Spleen (tissue), 11 donors: ENCODE measurements at regions not wholly inside any gene's neighbourhood (a gene's known extent, or its start where the extent isn't known, plus 50 kb on each side); places are given as distances from the start of the nearest gene placed in this dataset.

Experiments
- DNase-seq: peaks from one replicate; pipeline ENCODE4 v3.0.0-alpha.2; 2020
- H3K27ac ChIP-seq, 8 donors: fragments of 200-600 bp; sonication (generic) in 7 of 8; 1 replicate in 4 of 8; 2 replicates in 4 of 8; pipeline versions ENCODE4 v1.5.0 to v1.8.0; 2016 to 2021; ENCODE audit warnings: inconsistent platforms in 4 of 8, mild to moderate bottlenecking in 4 of 8, moderate library complexity in 1 of 8
- H3K27me3 ChIP-seq, 7 donors: fragments of 200-600 bp; sonication (generic) in 6 of 7; replicated peaks in 1 of 7; 1 replicate in 4 of 7; 2 replicates in 3 of 7; pipeline versions ENCODE4 v1.5.0 to v1.8.0; 2016 to 2021; ENCODE audit warnings: inconsistent platforms in 3 of 7, mild to moderate bottlenecking in 1 of 7
- H3K36me3 ChIP-seq, 6 donors: fragments of 200-600 bp; sonication (generic) in 5 of 6; 1 replicate in 4 of 6; 2 replicates in 2 of 6; pipeline versions ENCODE4 v1.5.0 to v1.8.0; 2016 to 2021; ENCODE audit warnings: inconsistent platforms in 2 of 6
- H3K4me1 ChIP-seq, 6 donors: fragments of 200-600 bp; sonication (generic) in 5 of 6; 1 replicate in 3 of 6; 2 replicates in 3 of 6; pipeline versions ENCODE4 v1.5.0 to v1.8.0; 2016 to 2021; ENCODE audit warnings: inconsistent platforms in 3 of 6
- H3K4me3 ChIP-seq, 8 donors: fragments of 200-600 bp; sonication (generic) in 7 of 8; 1 replicate in 4 of 8; 2 replicates in 4 of 8; pipeline versions ENCODE4 v1.5.0 to v1.8.0; 2016 to 2021; ENCODE audit warnings: inconsistent platforms in 4 of 8, mild to moderate bottlenecking in 4 of 8, moderate library complexity in 2 of 8
- H3K9me3 ChIP-seq, 8 donors: fragments of 200-600 bp; sonication (generic) in 7 of 8; 1 replicate in 4 of 8; 2 replicates in 4 of 8; pipeline versions ENCODE4 v1.5.0 to v1.8.0; 2016 to 2021; ENCODE audit warnings: inconsistent platforms in 4 of 8
- CTCF ChIP-seq, 11 experiments: fragments of 200-600 bp in 7 of 11; fragments of 450-650 bp in 4 of 11; sonication (generic) in 4 of 11; IDR thresholded peaks in 8 of 11; conservative IDR thresholded peaks in 3 of 11; 1 replicate in 7 of 11; 2 replicates in 4 of 11; pipeline versions ENCODE4 v1.4.0 to v1.8.0; 2016 to 2021; ENCODE audit warnings: antibody characterized with exemption in 11 of 11, inconsistent platforms in 4 of 11, mild to moderate bottlenecking in 1 of 11
- POLR2A ChIP-seq, 3 donors: fragments of 450-650 bp; IDR thresholded peaks; one replicate each; pipeline ENCODE4 v1.5.1; 2017; ENCODE audit warnings: antibody characterized with exemption in 3 of 3, mild to moderate bottlenecking in 1 of 3
- POLR2AphosphoS5 ChIP-seq, 3 donors: sonication (generic); formaldehyde crosslinking; IDR thresholded peaks; one replicate each; pipeline ENCODE4 v1.5.1; 2017; ENCODE audit warnings: antibody characterized with exemption in 3 of 3
- WGBS, 5 donors: extraction: QIAGEN DNeasy Blood & Tissue Kit in 3 of 5; methylation state at CpG; one replicate each; pipeline versions ENCODE4 v1.1.5 to v1.1.7; 2013 to 2018; 5-methylcytosine and 5-hydroxymethylcytosine counted together
- intact Hi-C: fragments of 100-400 bp; cut with DNase I; formaldehyde crosslinking; loops from one replicate; pipeline ENCODE4 v1.15.0; 2023; ENCODE audit warnings: low total_unique reads
- donor health status: healthy with polysubstance abuse.
- donor health status: DM: no; HTN: no; CAD: no; lungs with moderate emphysema.
- donor health status: DM: no; HTN: no; CAD: no.
- donor health status: Bipolar disorder and iron deficiency.
- donor health status: healthy.
- donor health status: DM: no; HTN: no; CAD: no.
- donor health status: DM: yes; HTN: yes; CAD: no.

GRCh38 chr6:81821449-81821848 lies 69.0 kb upstream of the TENT5A start:
- Histone ChIP-seq H3K9me3 (peaks cover 0 to 9% (median 7%) of the 10 kb centered on the region in 8 donors), H3K4me3 (no peak overlapping the region), H3K4me1 (peaks cover 0 to 22% (median 7%) of the 10 kb centered on the region in 6 donors), H3K27ac (no peak overlapping the region), H3K36me3 (no peaks in the 10 kb centered on the region), H3K27me3 (no peaks in the 10 kb centered on the region)
- DNase-seq, result no peak
- no peak for TF ChIP-seq CTCF (IDR thresholded peaks at IDR 0.05 in 8 of 11, conservative IDR thresholded peaks at IDR 0.05 in 3 of 11)
- no peak for TF ChIP-seq POLR2AphosphoS5 (IDR thresholded peaks at IDR 0.05)
- no peak for TF ChIP-seq POLR2A (IDR thresholded peaks at IDR 0.05)
- intact Hi-C loops, result no loop called here

DNA sequence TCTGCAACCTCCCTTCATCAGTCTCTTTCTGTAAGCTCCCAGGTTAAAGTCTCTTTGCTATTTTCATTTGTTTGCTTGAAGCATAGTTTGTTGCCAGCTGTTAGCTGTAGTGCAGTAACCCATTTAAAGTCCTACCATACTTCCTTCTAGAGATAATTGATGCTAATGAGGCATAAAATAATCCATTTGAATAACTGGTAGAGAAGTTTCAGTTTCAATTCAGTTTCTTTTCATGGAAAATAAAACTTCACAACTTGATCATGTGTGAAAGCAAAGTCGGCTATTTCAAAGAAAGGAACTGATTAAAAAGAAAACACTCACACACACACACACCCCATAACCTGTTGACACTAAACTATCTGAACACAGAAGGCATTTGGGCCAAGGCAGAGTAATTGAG lies 68.5 kb upstream of the TENT5A start:
- Histone ChIP-seq H3K4me3 (no peak overlapping the region), H3K36me3 (no peaks in the 10 kb centered on the region), H3K4me1 (peaks cover 0 to 22% (median 7%) of the 10 kb centered on the region in 6 donors), H3K27ac (no peak overlapping the region), H3K27me3 (no peaks in the 10 kb centered on the region), H3K9me3 (peaks cover 0 to 4% (median 2%) of the 10 kb centered on the region in 8 donors)
- TF ChIP-seq POLR2A (IDR thresholded peaks at IDR 0.05) (no peak), CTCF (IDR thresholded peaks at IDR 0.05 in 8 of 11, conservative IDR thresholded peaks at IDR 0.05 in 3 of 11) (no peak), POLR2AphosphoS5 (IDR thresholded peaks at IDR 0.05) (no peak)
- no peak for DNase-seq
- WGBS, 5 donors, result 23 to 46% (median 28%) methylated on average over 1 of the region's 1 CpG
- intact Hi-C loops, result no loop called here

DNA sequence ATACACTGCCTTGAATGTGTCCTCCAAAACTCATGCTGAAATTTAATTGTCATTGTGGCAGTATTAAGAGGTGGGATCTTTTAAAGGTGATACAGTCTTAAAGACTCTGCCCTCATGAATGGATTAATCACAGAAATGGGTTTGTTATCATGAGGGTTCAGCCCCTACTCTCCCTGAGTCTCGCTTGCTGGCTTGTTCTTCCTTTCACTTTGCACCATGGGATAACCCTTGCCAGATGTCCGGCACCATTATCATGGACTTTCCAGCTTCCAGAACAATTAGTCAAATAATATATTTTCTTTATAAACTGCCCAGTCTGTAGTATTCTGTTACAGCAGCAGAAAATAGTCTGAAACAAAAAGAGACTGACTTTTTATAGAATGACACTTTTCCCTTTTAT lies 67.9 kb upstream of the TENT5A start:
- no peaks in the 10 kb centered on the region for H3K36me3 ChIP-seq
- DNase-seq, result no peak
- TF ChIP-seq POLR2A (IDR thresholded peaks at IDR 0.05) (no peak), CTCF (IDR thresholded peaks at IDR 0.05 in 8 of 11, conservative IDR thresholded peaks at IDR 0.05 in 3 of 11) (no peak), POLR2AphosphoS5 (IDR thresholded peaks at IDR 0.05) (no peak)
- no peaks in the 10 kb centered on the region for H3K9me3 ChIP-seq
- H3K4me1 ChIP-seq, result peaks cover 0 to 22% (median 7%) of the 10 kb centered on the region in 6 donors
- intact Hi-C loops, result no loop called here
- WGBS, 5 donors, result 85 to 96% (median 92%) methylated on average over 2 of the region's 2 CpGs
- no peak overlapping the region for H3K4me3 ChIP-seq
- H3K27me3 ChIP-seq, result no peaks in the 10 kb centered on the region
- no peak overlapping the region for H3K27ac ChIP-seq

- WGBS, 5 donors, result 92 to 95% (median 94%) methylated on average over 6 of the region's 6 CpGs
- Histone ChIP-seq H3K27me3 (no peaks in the 10 kb centered on the region), H3K36me3 (no peaks in the 10 kb centered on the region), H3K9me3 (no peaks in the 10 kb centered on the region), H3K4me1 (peaks cover 0 to 22% (median 7%) of the 10 kb centered on the region in 6 donors), H3K27ac (no peak overlapping the region), H3K4me3 (no peak overlapping the region)
- intact Hi-C loops, result no loop called here
- no peak for DNase-seq
- TF ChIP-seq POLR2A (IDR thresholded peaks at IDR 0.05) (no peak), POLR2AphosphoS5 (IDR thresholded peaks at IDR 0.05) (no peak), CTCF (IDR thresholded peaks at IDR 0.05 in 8 of 11, conservative IDR thresholded peaks at IDR 0.05 in 3 of 11) (no peak)
Observed at GRCh38 chr6:81819767-81820166, 67.3 kb upstream of the TENT5A start.
